ENCODE measurements at regions not wholly inside any gene's neighbourhood (a gene's known extent, or its start where the extent isn't known, plus 50 kb on each side); places are given as distances from the start of the nearest gene placed in this dataset.

DNA sequence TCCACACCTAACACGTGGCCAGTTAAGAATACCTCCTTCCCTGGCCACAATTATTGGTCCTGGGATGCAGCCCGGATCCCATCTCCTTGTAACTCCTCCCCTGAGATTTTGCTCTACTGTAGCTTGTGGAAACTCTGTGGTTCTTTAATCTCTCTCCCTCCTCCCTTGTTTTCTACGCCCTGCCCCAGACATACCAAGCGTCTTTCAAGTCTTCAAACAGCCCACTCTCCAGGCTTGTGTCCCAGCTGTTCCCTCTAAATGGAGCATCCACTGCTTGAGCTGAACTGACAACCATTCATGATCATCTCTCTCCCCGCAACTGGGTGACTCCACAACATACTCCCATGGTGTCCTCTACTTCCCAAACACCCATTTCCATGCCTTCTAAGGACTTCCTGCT, 111.6 kb downstream of the SIPA1L2 start:
- Histone ChIP-seq H3K36me3 (ENCODE audit: control insufficient read depth, insufficient read depth, low read length) (no peaks in the 10 kb centered on the region), H3K4me3 (replicated peaks; ENCODE audit: low read depth, low read length) (no peak overlapping the region), H3K27me3 (replicated peaks; ENCODE audit: control insufficient read depth, insufficient read depth, low read length) (no peaks in the 10 kb centered on the region; the same call in 1 of the 2 replicates)
- no peak for DNase-seq (ENCODE audit: extremely low read depth, insufficient read length)
- TF ChIP-seq, protein P1, sequence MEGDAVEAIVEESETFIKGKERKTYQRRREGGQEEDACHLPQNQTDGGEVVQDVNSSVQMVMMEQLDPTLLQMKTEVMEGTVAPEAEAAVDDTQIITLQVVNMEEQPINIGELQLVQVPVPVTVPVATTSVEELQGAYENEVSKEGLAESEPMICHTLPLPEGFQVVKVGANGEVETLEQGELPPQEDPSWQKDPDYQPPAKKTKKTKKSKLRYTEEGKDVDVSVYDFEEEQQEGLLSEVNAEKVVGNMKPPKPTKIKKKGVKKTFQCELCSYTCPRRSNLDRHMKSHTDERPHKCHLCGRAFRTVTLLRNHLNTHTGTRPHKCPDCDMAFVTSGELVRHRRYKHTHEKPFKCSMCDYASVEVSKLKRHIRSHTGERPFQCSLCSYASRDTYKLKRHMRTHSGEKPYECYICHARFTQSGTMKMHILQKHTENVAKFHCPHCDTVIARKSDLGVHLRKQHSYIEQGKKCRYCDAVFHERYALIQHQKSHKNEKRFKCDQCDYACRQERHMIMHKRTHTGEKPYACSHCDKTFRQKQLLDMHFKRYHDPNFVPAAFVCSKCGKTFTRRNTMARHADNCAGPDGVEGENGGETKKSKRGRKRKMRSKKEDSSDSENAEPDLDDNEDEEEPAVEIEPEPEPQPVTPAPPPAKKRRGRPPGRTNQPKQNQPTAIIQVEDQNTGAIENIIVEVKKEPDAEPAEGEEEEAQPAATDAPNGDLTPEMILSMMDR (IDR thresholded peaks at IDR 0.05; ENCODE audit: insufficient read depth, low read length, poor library complexity, severe bottlenecking) = no peak

DNA sequence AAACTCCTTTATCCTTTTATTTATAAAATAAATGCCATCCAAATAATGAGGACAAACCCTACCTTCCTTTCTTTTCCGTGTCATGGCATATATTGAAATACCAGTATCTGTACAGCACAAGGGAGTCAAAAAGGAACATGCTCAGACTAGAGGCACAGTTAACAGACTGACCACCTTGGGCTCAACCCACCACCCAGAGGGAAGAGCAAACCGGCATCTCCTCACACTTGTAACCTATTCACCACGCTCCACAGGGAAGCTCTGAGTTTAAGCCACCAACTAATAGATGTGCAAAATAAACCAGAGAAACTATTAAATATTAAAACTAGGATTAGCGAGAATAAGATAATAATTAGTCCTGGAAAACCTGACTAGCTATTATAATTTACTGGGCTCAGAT, 112.7 kb downstream of the SIPA1L2 start:
- Histone ChIP-seq H3K36me3 (ENCODE audit: control insufficient read depth, insufficient read depth, low read length) (no peaks in the 10 kb centered on the region), H3K4me3 (replicated peaks; ENCODE audit: low read depth, low read length) (no peak overlapping the region), H3K27me3 (replicated peaks; ENCODE audit: control insufficient read depth, insufficient read depth, low read length) (no peaks in the 10 kb centered on the region; the same call in 1 of the 2 replicates)
- DNase-seq (ENCODE audit: extremely low read depth, insufficient read length) = no peak
- TF ChIP-seq, protein P1 (IDR thresholded peaks at IDR 0.05; ENCODE audit: insufficient read depth, low read length, poor library complexity, severe bottlenecking) = no peak

DNA sequence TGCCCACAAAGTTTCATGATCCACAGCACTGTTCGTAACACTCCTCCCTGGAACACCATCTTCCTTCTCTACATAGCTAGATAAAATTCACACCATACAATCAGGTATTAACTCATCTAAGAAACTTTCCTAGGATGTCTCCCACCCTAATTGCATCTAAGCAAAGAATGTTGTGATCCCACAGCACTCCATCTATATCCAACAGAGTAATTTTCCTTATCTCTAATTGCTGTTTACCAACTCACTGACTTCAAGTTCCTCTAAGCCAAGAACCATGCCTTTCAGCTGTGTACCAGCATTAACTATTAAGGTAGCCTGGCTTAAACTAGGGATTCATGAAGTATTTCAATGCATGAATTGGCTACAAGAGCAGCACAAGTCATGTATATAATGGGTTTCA, 114.2 kb downstream of the SIPA1L2 start:
- H3K27me3 ChIP-seq (replicated peaks; ENCODE audit: control insufficient read depth, insufficient read depth, low read length) = no peaks in the 10 kb centered on the region; the same call in 1 of the 2 replicates
- H3K36me3 ChIP-seq (ENCODE audit: control insufficient read depth, insufficient read depth, low read length) = no peaks in the 10 kb centered on the region
- DNase-seq (ENCODE audit: extremely low read depth, insufficient read length) = no peak
- TF ChIP-seq, protein P1 (IDR thresholded peaks at IDR 0.05; ENCODE audit: insufficient read depth, low read length, poor library complexity, severe bottlenecking) = no peak
- no peak overlapping the region for H3K4me3 ChIP-seq (replicated peaks; ENCODE audit: low read depth, low read length)

DNA sequence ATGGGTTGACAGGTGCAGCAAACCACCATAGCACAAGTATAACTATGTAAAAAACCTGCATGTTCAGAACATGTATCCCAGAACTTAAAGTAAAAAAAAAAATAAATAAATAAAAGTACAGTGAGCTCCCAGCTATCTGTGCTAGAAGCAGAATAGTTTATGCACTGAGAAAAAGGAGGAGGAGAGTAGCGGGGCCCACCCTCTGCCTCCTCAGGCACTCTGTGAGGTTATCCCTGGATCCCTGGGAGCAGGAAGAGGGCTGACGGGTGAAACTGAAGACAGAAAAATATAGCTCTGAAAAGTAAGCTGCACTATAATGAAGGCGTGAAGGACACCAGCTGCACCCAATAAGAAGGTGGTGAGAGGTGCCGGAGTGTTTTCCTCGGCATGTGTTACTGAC, 117.2 kb downstream of the SIPA1L2 start:
- H3K27me3 ChIP-seq (replicated peaks; ENCODE audit: control insufficient read depth, insufficient read depth, low read length) = no peaks in the 10 kb centered on the region
- H3K4me3 ChIP-seq (replicated peaks; ENCODE audit: low read depth, low read length) = no peak overlapping the region
- no peak for DNase-seq (ENCODE audit: extremely low read depth, insufficient read length)
- no peaks in the 10 kb centered on the region for H3K36me3 ChIP-seq (ENCODE audit: control insufficient read depth, insufficient read depth, low read length)
- TF ChIP-seq, protein P1 (IDR thresholded peaks at IDR 0.05; ENCODE audit: insufficient read depth, low read length, poor library complexity, severe bottlenecking) = no peak

GRCh38 chr1:232511172-232511571, 118.8 kb downstream of the SIPA1L2 start:
- TF ChIP-seq, protein P1 (IDR thresholded peaks at IDR 0.05; ENCODE audit: insufficient read depth, low read length, poor library complexity, severe bottlenecking) = no peak
- Histone ChIP-seq H3K4me3 (replicated peaks; ENCODE audit: low read depth, low read length) (no peak overlapping the region), H3K27me3 (replicated peaks; ENCODE audit: control insufficient read depth, insufficient read depth, low read length) (no peaks in the 10 kb centered on the region), H3K36me3 (ENCODE audit: control insufficient read depth, insufficient read depth, low read length) (no peaks in the 10 kb centered on the region)
- no peak for DNase-seq (ENCODE audit: extremely low read depth, insufficient read length)

All from GM06990 (cell line).